Keratinocyte (primary cell): ENCODE measurements at regions not wholly inside any gene's neighbourhood (a gene's known extent, or its start where the extent isn't known, plus 50 kb on each side); places are given as distances from the start of the nearest gene placed in this dataset.

Source experiments
- DNase-seq: peaks from one replicate; pipeline ENCODE4 v3.0.0-alpha.2; 2011; ENCODE audit warnings: low read depth, missing footprints, low spot score
- FAIRE-seq: peaks from 2 replicates; lab custom pipeline; 2011; peaks lifted over from hg19 to GRCh38; lab: Jason Lieb, UNC
- H2AFZ ChIP-seq: 2 replicates; pipeline ENCODE4 v1.6.0; 2012; ENCODE audit warnings: low read length, control low read depth, inconsistent platforms; ENCODE audit not compliant: control insufficient read depth
- H3K27ac ChIP-seq: 2 replicates; pipeline ENCODE4 v1.5.1; 2011; ENCODE audit warnings: low read length; ENCODE audit not compliant: control insufficient read depth, insufficient read depth
- H3K27me3 ChIP-seq: 3 replicates; pipeline ENCODE4 v1.6.0; 2011; ENCODE audit warnings: low read length; ENCODE audit not compliant: control insufficient read depth, insufficient read depth; ENCODE audit errors: extremely low read depth
- H3K36me3 ChIP-seq, 2 experiments: 2 replicates in 1 of 2; 3 replicates in 1 of 2; pipeline ENCODE4 v1.5.1; 2011; ENCODE audit warnings: low read length in 2 of 2, mild to moderate bottlenecking in 1 of 2; ENCODE audit not compliant: control insufficient read depth in 2 of 2, insufficient read depth in 2 of 2; ENCODE audit errors: extremely low read depth in 1 of 2
- H3K4me1 ChIP-seq: 3 replicates; pipeline ENCODE4 v1.5.1; 2011; ENCODE audit warnings: low read length; ENCODE audit not compliant: control insufficient read depth, insufficient read depth; ENCODE audit errors: extremely low read depth
- H3K4me2 ChIP-seq: 3 replicates; pipeline ENCODE4 v1.6.0; 2011; ENCODE audit warnings: low read depth, low read length; ENCODE audit not compliant: control insufficient read depth, insufficient read depth; ENCODE audit errors: extremely low read depth
- H3K4me3 ChIP-seq, 3 experiments: fragments of 200-600 bp in 1 of 3; sonication (generic) in 1 of 3; 2 replicates in 2 of 3; 3 replicates in 1 of 3; pipeline ENCODE4 v1.5.1; 2011 to 2016; ENCODE audit warnings: low read length in 3 of 3, mild to moderate bottlenecking in 3 of 3, control low read depth in 2 of 3, inconsistent platforms in 1 of 3, low read depth in 1 of 3, mixed read lengths in 1 of 3, mixed run types in 1 of 3, moderate library complexity in 1 of 3; ENCODE audit not compliant: control insufficient read depth in 2 of 3, insufficient read depth in 2 of 3; ENCODE audit errors: extremely low read depth in 1 of 3
- H3K79me2 ChIP-seq: 2 replicates; pipeline ENCODE4 v1.6.0; 2012; ENCODE audit warnings: low read length; ENCODE audit not compliant: control insufficient read depth, insufficient read depth
- H3K9ac ChIP-seq: 3 replicates; pipeline ENCODE4 v1.6.0; 2011; ENCODE audit warnings: low read length; ENCODE audit not compliant: control insufficient read depth, insufficient read depth; ENCODE audit errors: extremely low read depth
- H3K9me1 ChIP-seq: 3 replicates; pipeline ENCODE4 v1.6.0; 2011; ENCODE audit warnings: low read length; ENCODE audit not compliant: control insufficient read depth, insufficient read depth; ENCODE audit errors: extremely low read depth
- H3K9me3 ChIP-seq: 2 replicates; pipeline ENCODE4 v1.5.1; 2012; ENCODE audit warnings: low read depth, low read length; ENCODE audit not compliant: control insufficient read depth
- H4K20me1 ChIP-seq: 3 replicates; pipeline ENCODE4 v1.6.0; 2011; ENCODE audit warnings: low read length; ENCODE audit not compliant: control insufficient read depth, insufficient read depth; ENCODE audit errors: extremely low read depth
- EZH2 ChIP-seq: IDR thresholded peaks from one replicate; pipeline ENCODE4 v1.6.1; 2012; ENCODE audit warnings: inconsistent platforms, mild to moderate bottlenecking, low read length, moderate library complexity
- dilution Hi-C: fragments of 300-500 bp; cut with MboI; formaldehyde crosslinking; loops from one replicate; pipeline ENCODE4 v1.7.0; 2020; ENCODE audit warnings: low sequenced_read_pairs; ENCODE audit not compliant: extremely low pct_ligation_motif_present
- TF ChIP-seq, protein P1 (sequence below), 3 experiments: IDR thresholded peaks in 1 of 3; conservative IDR thresholded peaks in 1 of 3; optimal IDR thresholded peaks in 1 of 3; 2 replicates in 2 of 3; 3 replicates in 1 of 3; pipeline versions ENCODE3 to v1.5.1; 2011; ENCODE audit warnings: low read length in 3 of 3, mild to moderate bottlenecking in 3 of 3, moderate library complexity in 2 of 3, control low read depth in 1 of 3, inconsistent platforms in 1 of 3; ENCODE audit not compliant: insufficient read depth in 2 of 3; ENCODE audit errors: extremely low read depth in 1 of 3

DNA sequence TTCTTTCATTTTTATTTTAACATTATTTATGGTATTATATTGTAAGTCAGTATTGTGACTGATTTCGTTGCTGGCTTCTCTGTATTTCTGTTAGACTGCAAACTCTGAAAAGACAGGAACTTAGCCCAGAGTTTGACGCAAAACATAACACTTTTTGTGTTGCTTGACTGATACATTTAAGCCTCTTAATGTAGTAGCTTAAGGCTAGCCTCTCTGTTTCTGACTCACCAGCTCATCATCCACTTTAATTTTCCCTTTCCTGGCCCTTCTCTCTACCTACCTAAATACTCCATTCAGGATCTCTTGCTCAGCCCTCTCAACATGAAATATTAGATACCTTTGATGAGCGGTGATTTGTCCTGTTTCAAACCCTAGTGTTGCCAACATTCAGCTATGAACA lies 420.6 kb downstream of the LRFN5 start:
- FAIRE-seq, result no peak
- Histone ChIP-seq H4K20me1 (no peaks in the 10 kb centered on the region), H3K36me3 (no peaks in the 10 kb centered on the region), H2AFZ (no peak overlapping the region), H3K9me3 (no peaks in the 10 kb centered on the region), H3K27ac (no peak overlapping the region), H3K4me2 (no peak overlapping the region), H3K9ac (no peak overlapping the region), H3K9me1 (no peaks in the 10 kb centered on the region), H3K27me3 (no peaks in the 10 kb centered on the region), H3K4me3 (no peak overlapping the region), H3K4me1 (no peaks in the 10 kb centered on the region), H3K79me2 (no peaks in the 10 kb centered on the region)
- no peak for DNase-seq
- dilution Hi-C loops, result no loop called here
- TF ChIP-seq, protein P1, sequence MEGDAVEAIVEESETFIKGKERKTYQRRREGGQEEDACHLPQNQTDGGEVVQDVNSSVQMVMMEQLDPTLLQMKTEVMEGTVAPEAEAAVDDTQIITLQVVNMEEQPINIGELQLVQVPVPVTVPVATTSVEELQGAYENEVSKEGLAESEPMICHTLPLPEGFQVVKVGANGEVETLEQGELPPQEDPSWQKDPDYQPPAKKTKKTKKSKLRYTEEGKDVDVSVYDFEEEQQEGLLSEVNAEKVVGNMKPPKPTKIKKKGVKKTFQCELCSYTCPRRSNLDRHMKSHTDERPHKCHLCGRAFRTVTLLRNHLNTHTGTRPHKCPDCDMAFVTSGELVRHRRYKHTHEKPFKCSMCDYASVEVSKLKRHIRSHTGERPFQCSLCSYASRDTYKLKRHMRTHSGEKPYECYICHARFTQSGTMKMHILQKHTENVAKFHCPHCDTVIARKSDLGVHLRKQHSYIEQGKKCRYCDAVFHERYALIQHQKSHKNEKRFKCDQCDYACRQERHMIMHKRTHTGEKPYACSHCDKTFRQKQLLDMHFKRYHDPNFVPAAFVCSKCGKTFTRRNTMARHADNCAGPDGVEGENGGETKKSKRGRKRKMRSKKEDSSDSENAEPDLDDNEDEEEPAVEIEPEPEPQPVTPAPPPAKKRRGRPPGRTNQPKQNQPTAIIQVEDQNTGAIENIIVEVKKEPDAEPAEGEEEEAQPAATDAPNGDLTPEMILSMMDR (optimal IDR thresholded peaks at IDR 0.05 in 1 of 3, IDR thresholded peaks at IDR 0.05 in 1 of 3, conservative IDR thresholded peaks at IDR 0.05 in 1 of 3; ENCODE audit: extremely low read depth in 1 of 3, insufficient read depth in 2 of 3, low read length in 3 of 3), result no peak
- no peak for TF ChIP-seq EZH2

DNA sequence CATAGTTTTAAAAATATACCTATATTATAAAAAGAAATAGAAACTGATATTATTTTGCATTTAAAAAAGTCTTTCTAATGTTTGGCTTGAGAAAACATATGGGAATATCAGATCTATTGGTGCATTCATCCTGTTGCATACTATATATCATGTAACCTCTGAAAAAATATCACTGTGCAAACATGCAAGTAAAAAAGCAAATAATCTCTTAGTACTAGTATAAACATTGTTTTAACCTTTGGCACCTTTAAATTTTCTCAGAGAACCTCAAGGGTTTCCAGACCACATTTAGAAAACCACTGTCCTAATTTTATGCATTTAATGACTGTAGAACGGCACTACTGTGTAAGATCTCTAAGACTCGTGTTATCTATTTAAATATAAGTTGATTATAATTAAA lies 416.8 kb downstream of the LRFN5 start:
- Histone ChIP-seq H2AFZ (no peak overlapping the region), H3K36me3 (no peaks in the 10 kb centered on the region), H3K9me3 (no peaks in the 10 kb centered on the region), H3K9ac (no peak overlapping the region), H3K27me3 (no peaks in the 10 kb centered on the region), H3K79me2 (no peaks in the 10 kb centered on the region), H4K20me1 (no peaks in the 10 kb centered on the region), H3K4me2 (no peak overlapping the region), H3K4me3 (no peak overlapping the region), H3K9me1 (no peaks in the 10 kb centered on the region), H3K27ac (no peak overlapping the region), H3K4me1 (no peaks in the 10 kb centered on the region)
- dilution Hi-C loops, result no loop called here
- FAIRE-seq (no peak), DNase-seq (no peak)
- no peak for TF ChIP-seq EZH2
- TF ChIP-seq, protein P1 (optimal IDR thresholded peaks at IDR 0.05 in 1 of 3, IDR thresholded peaks at IDR 0.05 in 1 of 3, conservative IDR thresholded peaks at IDR 0.05 in 1 of 3; ENCODE audit: extremely low read depth in 1 of 3, insufficient read depth in 2 of 3, low read length in 3 of 3), result no peak
